Progenitor cell of endocrine pancreas (in vitro differentiated cells): ENCODE measurements at regions not wholly inside any gene's neighbourhood (a gene's known extent, or its start where the extent isn't known, plus 50 kb on each side); places are given as distances from the start of the nearest gene placed in this dataset.
A peak's percentile ranks its signal among the peaks of the same experiment; 100 is the strongest.

Experiments used
- DNase-seq: peaks from one replicate; pipeline ENCODE4 v3.0.0; 2021; ENCODE audit warnings: low spot score; ENCODE audit not compliant: unreplicated experiment
- H3K27ac Mint-ChIP-seq: 2 replicates; pipeline ENCODE4 v1.8.0; 2021; ENCODE audit warnings: mild to moderate bottlenecking, moderate library complexity, mixed read lengths
- H3K27me3 Mint-ChIP-seq: 2 replicates; pipeline ENCODE4 v1.8.0; 2021; ENCODE audit warnings: mixed read lengths
- H3K36me3 Mint-ChIP-seq: 2 replicates; pipeline ENCODE4 v1.8.0; 2022; ENCODE audit warnings: mixed read lengths; ENCODE audit not compliant: insufficient read depth
- H3K4me1 Mint-ChIP-seq: 2 replicates; pipeline ENCODE4 v1.8.0; 2021; ENCODE audit warnings: low read depth, mixed read lengths
- H3K4me3 Mint-ChIP-seq: 2 replicates; pipeline ENCODE4 v1.8.0; 2021; ENCODE audit warnings: low read depth, mild to moderate bottlenecking, moderate library complexity, mixed read lengths
- H3K9me3 Mint-ChIP-seq: 2 replicates; pipeline ENCODE4 v1.8.0; 2021; ENCODE audit warnings: low read depth, mixed read lengths
- TF ChIP-seq, protein P1 (sequence below): fragments of 200-600 bp; sonication (generic); IDR thresholded peaks from one replicate; pipeline ENCODE4 v1.5.0; 2021; ENCODE audit warnings: antibody characterized with exemption, mild to moderate bottlenecking; ENCODE audit not compliant: unreplicated experiment

GRCh38 chr3:81293156-81293555 lies 468.3 kb downstream of the GBE1 start:
- TF ChIP-seq, protein P1, sequence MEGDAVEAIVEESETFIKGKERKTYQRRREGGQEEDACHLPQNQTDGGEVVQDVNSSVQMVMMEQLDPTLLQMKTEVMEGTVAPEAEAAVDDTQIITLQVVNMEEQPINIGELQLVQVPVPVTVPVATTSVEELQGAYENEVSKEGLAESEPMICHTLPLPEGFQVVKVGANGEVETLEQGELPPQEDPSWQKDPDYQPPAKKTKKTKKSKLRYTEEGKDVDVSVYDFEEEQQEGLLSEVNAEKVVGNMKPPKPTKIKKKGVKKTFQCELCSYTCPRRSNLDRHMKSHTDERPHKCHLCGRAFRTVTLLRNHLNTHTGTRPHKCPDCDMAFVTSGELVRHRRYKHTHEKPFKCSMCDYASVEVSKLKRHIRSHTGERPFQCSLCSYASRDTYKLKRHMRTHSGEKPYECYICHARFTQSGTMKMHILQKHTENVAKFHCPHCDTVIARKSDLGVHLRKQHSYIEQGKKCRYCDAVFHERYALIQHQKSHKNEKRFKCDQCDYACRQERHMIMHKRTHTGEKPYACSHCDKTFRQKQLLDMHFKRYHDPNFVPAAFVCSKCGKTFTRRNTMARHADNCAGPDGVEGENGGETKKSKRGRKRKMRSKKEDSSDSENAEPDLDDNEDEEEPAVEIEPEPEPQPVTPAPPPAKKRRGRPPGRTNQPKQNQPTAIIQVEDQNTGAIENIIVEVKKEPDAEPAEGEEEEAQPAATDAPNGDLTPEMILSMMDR, result no peak

DNA sequence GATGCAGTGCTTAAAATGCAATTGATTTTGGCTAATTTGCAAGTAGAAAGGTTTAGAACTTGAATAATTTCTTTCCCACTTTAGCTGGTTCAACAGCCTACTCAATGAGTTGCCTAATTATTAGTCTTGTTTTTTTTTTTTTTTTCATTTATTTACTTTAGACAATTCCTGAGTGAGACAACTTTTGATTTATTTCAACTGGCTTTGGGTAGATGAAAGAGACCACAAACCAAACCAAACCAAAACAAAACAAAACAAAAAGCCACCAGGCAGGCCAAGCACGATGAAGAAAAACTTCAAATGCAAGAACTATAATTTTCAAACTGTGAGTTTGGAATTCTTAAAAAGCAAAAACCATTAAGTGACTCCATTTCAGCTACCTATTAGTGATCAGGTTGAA lies 469.9 kb downstream of the GBE1 start:
- H3K9me3 Mint-ChIP-seq, result no peaks in the 10 kb centered on the region
- no peak for DNase-seq
- TF ChIP-seq, protein P1, result no peak
- H3K4me1 Mint-ChIP-seq, result peaks cover 5% of the 10 kb centered on the region
- no peaks in the 10 kb centered on the region for H3K36me3 Mint-ChIP-seq
- H3K4me3 Mint-ChIP-seq, result no peak overlapping the region
- H3K27me3 Mint-ChIP-seq, result peaks cover 5% of the 10 kb centered on the region
- no peak overlapping the region for H3K27ac Mint-ChIP-seq

More at GRCh38 chr3:81293156-81293555, 468.3 kb downstream of the GBE1 start:
- Mint-ChIP-seq H3K4me1 (peaks cover 5% of the 10 kb centered on the region), H3K36me3 (no peaks in the 10 kb centered on the region), H3K27me3 (peaks cover 8% of the 10 kb centered on the region), H3K9me3 (no peaks in the 10 kb centered on the region), H3K27ac (no peak overlapping the region), H3K4me3 (no peak overlapping the region)
- no peak for DNase-seq

DNA sequence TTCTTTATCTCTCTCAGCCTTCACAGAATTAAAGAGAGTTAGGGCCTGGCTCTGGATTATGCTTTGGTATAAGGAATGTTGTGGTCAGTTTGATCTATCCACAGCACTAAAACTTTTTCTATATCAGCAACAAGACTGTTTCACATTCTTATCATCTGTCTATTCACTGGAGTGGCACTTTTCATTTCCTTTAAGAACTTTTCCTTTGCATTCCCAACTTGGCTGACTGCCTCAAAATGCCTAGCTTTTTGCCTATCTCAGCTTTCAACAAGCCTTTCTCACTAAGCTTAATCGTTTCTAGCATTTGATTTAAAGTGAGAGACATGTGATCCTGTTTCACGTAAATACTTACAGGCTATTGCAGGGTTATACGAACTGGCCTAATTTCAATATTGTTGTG lies 471.8 kb downstream of the GBE1 start:
- TF ChIP-seq, protein P1, result no peak
- peaks cover 5% of the 10 kb centered on the region for H3K4me1 Mint-ChIP-seq
- H3K4me3 Mint-ChIP-seq, result no peak overlapping the region

DNA sequence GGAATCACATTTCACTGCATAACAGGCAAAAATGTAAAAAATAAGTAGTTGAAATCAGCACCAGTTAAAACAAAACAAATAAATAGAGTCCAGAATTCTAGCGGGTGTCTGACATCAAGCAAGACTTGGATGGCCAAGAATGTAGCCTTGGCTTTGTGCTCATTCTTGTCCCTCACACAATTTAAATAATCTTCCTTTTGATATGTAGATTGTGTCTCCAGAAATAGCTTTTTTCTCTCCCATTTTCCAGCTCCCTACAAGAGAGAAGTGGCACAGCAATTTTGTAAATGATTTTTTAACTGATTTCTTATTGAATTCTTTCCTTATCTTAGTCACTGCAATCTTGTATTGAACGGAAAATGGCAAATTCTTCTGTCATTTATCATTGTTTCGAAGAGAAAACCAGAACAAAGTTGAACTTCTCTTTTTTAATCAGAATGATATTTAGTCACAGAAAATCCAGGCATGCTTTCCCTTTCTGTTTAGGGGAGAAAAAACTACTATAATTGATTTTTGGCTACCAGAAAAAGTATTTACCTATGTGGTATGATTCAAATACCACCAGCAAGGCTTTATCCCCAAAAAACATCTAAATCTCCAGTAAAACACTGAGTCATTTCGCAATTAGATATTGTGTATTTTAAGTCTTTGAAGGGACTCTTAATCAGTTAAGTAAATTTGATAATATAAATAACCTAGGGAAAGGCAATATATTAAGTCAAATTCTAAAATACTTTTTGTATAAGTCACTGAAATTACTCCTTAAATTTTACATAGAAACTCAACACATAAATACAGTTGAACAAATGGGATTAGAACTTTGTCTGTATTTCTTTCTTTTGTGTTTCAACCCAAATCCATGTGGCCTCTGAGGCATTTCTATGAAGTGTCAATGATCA lies 481.7 kb downstream of the GBE1 start:
- TF ChIP-seq, protein P1, result no peak
- H3K4me1 Mint-ChIP-seq, result peaks cover 31% of the 10 kb centered on the region
- H3K4me3 Mint-ChIP-seq, result peak overlapping the region; percentile 24
- H3K27ac Mint-ChIP-seq, result peak overlapping the region; percentile 29
- DNase-seq, result no peak
- no peaks in the 10 kb centered on the region for H3K36me3 Mint-ChIP-seq
- H3K27me3 Mint-ChIP-seq, result peaks cover 10% of the 10 kb centered on the region
- H3K9me3 Mint-ChIP-seq, result no peaks in the 10 kb centered on the region

More for the DNA sequence above, 471.8 kb downstream of the GBE1 start:
- Mint-ChIP-seq H3K9me3 (no peaks in the 10 kb centered on the region), H3K36me3 (no peaks in the 10 kb centered on the region), H3K27ac (no peak overlapping the region), H3K27me3 (peaks cover 5% of the 10 kb centered on the region)
- no peak for DNase-seq

GRCh38 chr3:81277853-81278252 lies 483.6 kb downstream of the GBE1 start:
- Mint-ChIP-seq H3K4me3 (no peak overlapping the region), H3K4me1 (peaks cover 31% of the 10 kb centered on the region), H3K9me3 (no peaks in the 10 kb centered on the region), H3K36me3 (no peaks in the 10 kb centered on the region), H3K27me3 (peaks cover 10% of the 10 kb centered on the region), H3K27ac (no peak overlapping the region)
- DNase-seq, result no peak
- TF ChIP-seq, protein P1, result no peak
